H1 (cell line): ENCODE measurements at regions not wholly inside any gene's neighbourhood (a gene's known extent, or its start where the extent isn't known, plus 50 kb on each side); places are given as distances from the start of the nearest gene placed in this dataset.

Source experiments
- CEBPB ChIP-seq: IDR thresholded peaks from 2 replicates; pipeline ENCODE4 v1.6.1; 2012; ENCODE audit warnings: low read depth, low read length
- CTCF ChIP-seq, 3 experiments: IDR thresholded peaks; 1 replicate in 2 of 3; 2 replicates in 1 of 3; pipeline versions ENCODE4 v1.5.1 to v1.6.1; 2011; ENCODE audit warnings: low read length in 3 of 3, mild to moderate bottlenecking in 3 of 3, inconsistent platforms in 2 of 3, low read depth in 1 of 3, moderate library complexity in 1 of 3; ENCODE audit not compliant: insufficient read depth in 1 of 3; ENCODE audit errors: control extremely low read depth in 1 of 3
- EP300 ChIP-seq, 2 experiments: IDR thresholded peaks; 1 replicate in 1 of 2; 2 replicates in 1 of 2; pipeline ENCODE4 v1.6.1; 2011 to 2012; ENCODE audit warnings: low read depth in 2 of 2, low read length in 2 of 2, mild to moderate bottlenecking in 2 of 2, borderline replicate concordance in 1 of 2, inconsistent platforms in 1 of 2, moderate library complexity in 1 of 2
- JUN ChIP-seq: IDR thresholded peaks from 2 replicates; pipeline ENCODE4 v1.6.1; 2011; ENCODE audit warnings: low read depth, mild to moderate bottlenecking, improper control_type of control experiment, low read length
- POLR2A ChIP-seq, 2 experiments: IDR thresholded peaks; 1 replicate in 1 of 2; 2 replicates in 1 of 2; pipeline ENCODE4 v1.6.1; 2011; ENCODE audit warnings: low read depth in 2 of 2, low read length in 2 of 2, mild to moderate bottlenecking in 2 of 2; ENCODE audit errors: control extremely low read depth in 1 of 2
- POLR2AphosphoS5 ChIP-seq: IDR thresholded peaks from 2 replicates; pipeline ENCODE4 v1.6.1; 2011; ENCODE audit warnings: low read depth, low read length
- SIX5 ChIP-seq: IDR thresholded peaks from 2 replicates; pipeline ENCODE4 v1.6.1; 2011; ENCODE audit warnings: mild to moderate bottlenecking, low read depth, low read length
- SP1 ChIP-seq: IDR thresholded peaks from 2 replicates; pipeline ENCODE4 v1.6.1; 2011; ENCODE audit warnings: low read depth, low read length
- SRF ChIP-seq: IDR thresholded peaks from 2 replicates; pipeline ENCODE4 v1.6.1; 2011; ENCODE audit warnings: mild to moderate bottlenecking, low read depth, low read length, moderate library complexity
- SUZ12 ChIP-seq: fragments of 200-600 bp; sonication (generic); IDR thresholded peaks from 2 replicates; pipeline ENCODE4 v1.6.1; 2012; ENCODE audit warnings: mild to moderate bottlenecking, inconsistent platforms, low read length, moderate library complexity, mixed read lengths
- TF ChIP-seq, protein P1 (sequence below): IDR thresholded peaks from 2 replicates; pipeline ENCODE4 v1.6.1; 2012; ENCODE audit warnings: low read length, inconsistent platforms

GRCh38 chr2:22600156-22600555 lies 784.8 kb upstream of the KLHL29 start:
- TF ChIP-seq POLR2AphosphoS5 (no peak), CTCF (IDR thresholded peaks at IDR 0.05; ENCODE audit: control extremely low read depth in 1 of 3, insufficient read depth in 1 of 3, low read depth in 1 of 3, low read length in 3 of 3) (no peak), SP1 (no peak), EP300 (IDR thresholded peaks at IDR 0.05; ENCODE audit: borderline replicate concordance in 1 of 2, low read depth in 2 of 2, low read length in 2 of 2) (no peak), POLR2A (IDR thresholded peaks at IDR 0.05; ENCODE audit: control extremely low read depth in 1 of 2, low read depth in 2 of 2, low read length in 2 of 2) (no peak), JUN (no peak), SRF (no peak), SUZ12 (no peak), CEBPB (no peak), SIX5 (no peak)
- TF ChIP-seq, protein P1, sequence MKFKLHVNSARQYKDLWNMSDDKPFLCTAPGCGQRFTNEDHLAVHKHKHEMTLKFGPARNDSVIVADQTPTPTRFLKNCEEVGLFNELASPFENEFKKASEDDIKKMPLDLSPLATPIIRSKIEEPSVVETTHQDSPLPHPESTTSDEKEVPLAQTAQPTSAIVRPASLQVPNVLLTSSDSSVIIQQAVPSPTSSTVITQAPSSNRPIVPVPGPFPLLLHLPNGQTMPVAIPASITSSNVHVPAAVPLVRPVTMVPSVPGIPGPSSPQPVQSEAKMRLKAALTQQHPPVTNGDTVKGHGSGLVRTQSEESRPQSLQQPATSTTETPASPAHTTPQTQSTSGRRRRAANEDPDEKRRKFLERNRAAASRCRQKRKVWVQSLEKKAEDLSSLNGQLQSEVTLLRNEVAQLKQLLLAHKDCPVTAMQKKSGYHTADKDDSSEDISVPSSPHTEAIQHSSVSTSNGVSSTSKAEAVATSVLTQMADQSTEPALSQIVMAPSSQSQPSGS, result no peak
